ENCODE measurements at regions not wholly inside any gene's neighbourhood (a gene's known extent, or its start where the extent isn't known, plus 50 kb on each side); places are given as distances from the start of the nearest gene placed in this dataset.

- no peak for TF ChIP-seq CTCF (IDR thresholded peaks at IDR 0.05)
- TF ChIP-seq TEAD4 (CRISPR knock-in tag; IDR thresholded peaks at IDR 0.05), result no peak
- TF ChIP-seq, protein P1, sequence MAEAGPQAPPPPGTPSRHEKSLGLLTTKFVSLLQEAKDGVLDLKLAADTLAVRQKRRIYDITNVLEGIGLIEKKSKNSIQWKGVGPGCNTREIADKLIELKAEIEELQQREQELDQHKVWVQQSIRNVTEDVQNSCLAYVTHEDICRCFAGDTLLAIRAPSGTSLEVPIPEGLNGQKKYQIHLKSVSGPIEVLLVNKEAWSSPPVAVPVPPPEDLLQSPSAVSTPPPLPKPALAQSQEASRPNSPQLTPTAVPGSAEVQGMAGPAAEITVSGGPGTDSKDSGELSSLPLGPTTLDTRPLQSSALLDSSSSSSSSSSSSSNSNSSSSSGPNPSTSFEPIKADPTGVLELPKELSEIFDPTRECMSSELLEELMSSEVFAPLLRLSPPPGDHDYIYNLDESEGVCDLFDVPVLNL (CRISPR knock-in tag; IDR thresholded peaks at IDR 0.05; ENCODE audit: borderline replicate concordance, low read depth), result no peak
- TF ChIP-seq ZNF219 (CRISPR knock-in tag; IDR thresholded peaks at IDR 0.05; ENCODE audit: borderline replicate concordance), result no peak
- no peak for TF ChIP-seq HMGXB4 (CRISPR knock-in tag; IDR thresholded peaks at IDR 0.05)
- no peak for TF ChIP-seq KAT7 (CRISPR knock-in tag; IDR thresholded peaks at IDR 0.05; ENCODE audit: borderline replicate concordance)
- no peak for TF ChIP-seq FOXJ3 (CRISPR knock-in tag; IDR thresholded peaks at IDR 0.05; ENCODE audit: borderline replicate concordance)
- TF ChIP-seq, protein P2, sequence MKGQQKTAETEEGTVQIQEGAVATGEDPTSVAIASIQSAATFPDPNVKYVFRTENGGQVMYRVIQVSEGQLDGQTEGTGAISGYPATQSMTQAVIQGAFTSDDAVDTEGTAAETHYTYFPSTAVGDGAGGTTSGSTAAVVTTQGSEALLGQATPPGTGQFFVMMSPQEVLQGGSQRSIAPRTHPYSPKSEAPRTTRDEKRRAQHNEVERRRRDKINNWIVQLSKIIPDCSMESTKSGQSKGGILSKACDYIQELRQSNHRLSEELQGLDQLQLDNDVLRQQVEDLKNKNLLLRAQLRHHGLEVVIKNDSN (CRISPR knock-in tag; IDR thresholded peaks at IDR 0.05), result no peak
- no peak for TF ChIP-seq TCF7 (CRISPR knock-in tag; IDR thresholded peaks at IDR 0.05; ENCODE audit: low read depth)
- TF ChIP-seq ELF4 (CRISPR knock-in tag; IDR thresholded peaks at IDR 0.05; ENCODE audit: low read depth), result no peak
- TF ChIP-seq ZMAT4 (CRISPR knock-in tag; IDR thresholded peaks at IDR 0.05), result no peak
Observed at GRCh38 chr5:87170799-87171198, 96.9 kb upstream of the RASA1 start.
